Caco-2 (cell line): ENCODE measurements at regions not wholly inside any gene's neighbourhood (a gene's known extent, or its start where the extent isn't known, plus 50 kb on each side); places are given as distances from the start of the nearest gene placed in this dataset.

Experiments used
- BruUV-seq: library from RNA; stranded (reverse); fragments of 400-500 nt; replicated peaks from 2 replicates; lab custom pipeline; 2021; lab: Mats Ljungman, UMichigan
- CTCF ChIA-PET: fragments of 300-600 bp; sonication (Branson Sonifier 250); formaldehyde crosslinking; loops from one replicate; lab custom pipeline; 2022; ENCODE audit warnings: antibody characterized with exemption; lab: Charles Lee
- POLR2A ChIA-PET: fragments of 300-600 bp; sonication (Branson Sonifier 250); formaldehyde crosslinking; loops from one replicate; lab custom pipeline; 2022; ENCODE audit warnings: antibody characterized with exemption; lab: Charles Lee
- DNase-seq, 2 experiments: peaks; one replicate each; pipeline versions ENCODE4 v3.0.0 to v3.0.0-alpha.2; 2020 to 2022
- H3K27me3 ChIP-seq: replicated peaks from 2 replicates; pipeline ENCODE4 v1.6.0; 2011; ENCODE audit warnings: low read length; ENCODE audit not compliant: control insufficient read depth, insufficient read depth
- H3K36me3 ChIP-seq: 2 replicates; pipeline ENCODE4 v1.5.1; 2011; ENCODE audit warnings: low read length; ENCODE audit not compliant: control insufficient read depth, insufficient read depth
- H3K4me1 ChIP-seq: fragments of 250-450 bp; sonication (Bioruptor Pico); 2 replicates; pipeline ENCODE4 v1.5.1; 2020; ENCODE audit warnings: mild to moderate bottlenecking
- H3K4me3 ChIP-seq: 2 replicates; pipeline ENCODE4 v1.5.1; 2011; ENCODE audit warnings: low read depth, mild to moderate bottlenecking, control low read depth, low read length
- H3K9me3 ChIP-seq: fragments of 250-450 bp; sonication (Bioruptor Pico); 2 replicates; pipeline ENCODE4 v1.5.1; 2020; ENCODE audit warnings: mild to moderate bottlenecking, moderate library complexity
- H3K27ac Mint-ChIP-seq: one replicate; pipeline ENCODE4 v1.8.0; 2022; ENCODE audit warnings: mixed read lengths; ENCODE audit not compliant: unreplicated experiment
- H3K27me3 Mint-ChIP-seq: one replicate; pipeline ENCODE4 v1.8.0; 2022; ENCODE audit warnings: mixed read lengths; ENCODE audit not compliant: insufficient read depth, unreplicated experiment
- H3K36me3 Mint-ChIP-seq: one replicate; pipeline ENCODE4 v1.8.0; 2022; ENCODE audit warnings: mild to moderate bottlenecking, mixed read lengths; ENCODE audit not compliant: insufficient read depth, unreplicated experiment
- H3K4me1 Mint-ChIP-seq: one replicate; pipeline ENCODE4 v1.8.0; 2022; ENCODE audit warnings: low read depth, mixed read lengths; ENCODE audit not compliant: unreplicated experiment
- H3K4me3 Mint-ChIP-seq: one replicate; pipeline ENCODE4 v1.8.0; 2022; ENCODE audit warnings: mild to moderate bottlenecking, moderate library complexity, mixed read lengths; ENCODE audit not compliant: unreplicated experiment
- H3K9me3 Mint-ChIP-seq: one replicate; pipeline ENCODE4 v1.8.0; 2022; ENCODE audit warnings: mixed read lengths; ENCODE audit not compliant: unreplicated experiment
- CTCF ChIP-seq, 2 experiments: fragments of 200-600 bp in 1 of 2; IDR thresholded peaks; 1 replicate in 1 of 2; 2 replicates in 1 of 2; pipeline versions ENCODE4 v1.5.1 to v1.8.0; 2011 to 2022; ENCODE audit warnings: antibody characterized with exemption in 1 of 2, control low read depth in 1 of 2, inconsistent platforms in 1 of 2, low read depth in 1 of 2, low read length in 1 of 2, mild to moderate bottlenecking in 1 of 2, moderate library complexity in 1 of 2; ENCODE audit not compliant: insufficient read depth in 1 of 2, severe bottlenecking in 1 of 2, unreplicated experiment in 1 of 2
- intact Hi-C: fragments of 100-400 bp; cut with micrococcal nuclease; formaldehyde crosslinking; loops from one replicate; pipeline ENCODE4 v1.10.0; 2022; ENCODE audit not compliant: unreplicated experiment

GRCh38 chr10:112022196-112022595, 161.4 kb downstream of the GPAM start:
- intact Hi-C loops: no loop called here
- Mint-ChIP-seq H3K36me3 (no peaks in the 10 kb centered on the region), H3K4me1 (no peaks in the 10 kb centered on the region), H3K9me3 (no peaks in the 10 kb centered on the region), H3K27ac (no peak overlapping the region), H3K4me3 (no peak overlapping the region), H3K27me3 (peaks cover 3% of the 10 kb centered on the region)
- Histone ChIP-seq H3K9me3 (no peaks in the 10 kb centered on the region), H3K27me3 (no peaks in the 10 kb centered on the region), H3K36me3 (no peaks in the 10 kb centered on the region), H3K4me3 (no peak overlapping the region), H3K4me1 (no peaks in the 10 kb centered on the region)
- TF ChIP-seq CTCF (IDR thresholded peaks at IDR 0.05; ENCODE audit: insufficient read depth in 1 of 2, low read depth in 1 of 2, low read length in 1 of 2, severe bottlenecking in 1 of 2, unreplicated experiment in 1 of 2): peak in 1 of 2 experiments; percentile 4
- no TSS peak for BruUV-seq
- ChIA-PET CTCF (no interaction called here), POLR2A (interaction anchor here (0.6 kb wide), 1 partner anchor 151 kb away, joined by 3 read pairs; no protein-coding TSS in a partner anchor)
- no peak for DNase-seq

- Histone ChIP-seq H3K9me3 (no peaks in the 10 kb centered on the region), H3K4me1 (no peaks in the 10 kb centered on the region), H3K36me3 (no peaks in the 10 kb centered on the region), H3K4me3 (no peak overlapping the region), H3K27me3 (no peaks in the 10 kb centered on the region)
- intact Hi-C loops: no loop called here
- ChIA-PET POLR2A (no interaction called here), CTCF (no interaction called here)
- no peaks in the 10 kb centered on the region for H3K36me3 Mint-ChIP-seq
- DNase-seq: no peak
- H3K9me3 Mint-ChIP-seq: peaks cover 5% of the 10 kb centered on the region
- no peak for TF ChIP-seq CTCF (IDR thresholded peaks at IDR 0.05; ENCODE audit: insufficient read depth in 1 of 2, low read depth in 1 of 2, low read length in 1 of 2, severe bottlenecking in 1 of 2, unreplicated experiment in 1 of 2)
- peaks cover 3% of the 10 kb centered on the region for H3K27me3 Mint-ChIP-seq
- H3K4me3 Mint-ChIP-seq: no peak overlapping the region
- no peak overlapping the region for H3K27ac Mint-ChIP-seq
- BruUV-seq: no TSS peak
- H3K4me1 Mint-ChIP-seq: no peaks in the 10 kb centered on the region
Measured at GRCh38 chr10:112024079-112024478, 159.5 kb downstream of the GPAM start.

DNA sequence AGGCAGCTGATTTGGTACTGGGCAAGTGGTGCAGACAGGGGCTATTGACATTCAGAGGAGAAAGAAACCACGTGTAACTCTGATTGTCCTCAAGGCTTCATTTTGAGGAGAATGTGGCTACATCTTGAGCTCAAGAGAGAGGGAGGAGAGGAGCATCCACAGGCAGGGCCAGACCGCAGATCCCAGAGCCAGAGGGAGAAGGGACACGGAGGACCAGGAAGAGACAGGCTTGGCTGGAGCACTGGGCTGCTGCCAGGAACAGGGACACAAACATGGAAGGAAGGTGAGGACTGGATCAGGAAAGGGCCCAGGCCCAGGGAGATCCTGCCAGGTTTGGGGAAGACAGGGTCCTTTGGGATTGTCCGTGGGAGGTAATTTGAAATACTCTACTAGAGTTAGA, 158.3 kb downstream of the GPAM start:
- peaks cover under 1% of the 10 kb centered on the region; the same call in 1 of the 2 replicates for H3K9me3 ChIP-seq
- H3K4me1 ChIP-seq: no peaks in the 10 kb centered on the region
- no peak for TF ChIP-seq CTCF (IDR thresholded peaks at IDR 0.05; ENCODE audit: insufficient read depth in 1 of 2, low read depth in 1 of 2, low read length in 1 of 2, severe bottlenecking in 1 of 2, unreplicated experiment in 1 of 2)
- H3K27me3 ChIP-seq: no peaks in the 10 kb centered on the region
- Mint-ChIP-seq H3K36me3 (no peaks in the 10 kb centered on the region), H3K9me3 (peaks cover 10% of the 10 kb centered on the region), H3K4me1 (no peaks in the 10 kb centered on the region), H3K27ac (no peak overlapping the region), H3K4me3 (no peak overlapping the region), H3K27me3 (peaks cover 3% of the 10 kb centered on the region)
- POLR2A ChIA-PET: no interaction called here
- BruUV-seq: no TSS peak
- H3K4me3 ChIP-seq: no peak overlapping the region
- DNase-seq: no peak
- CTCF ChIA-PET: no interaction called here
- intact Hi-C loops: no loop called here
- no peaks in the 10 kb centered on the region for H3K36me3 ChIP-seq
